ENCODE measurements at regions not wholly inside any gene's neighbourhood (a gene's known extent, or its start where the extent isn't known, plus 50 kb on each side); places are given as distances from the start of the nearest gene placed in this dataset.

DNA sequence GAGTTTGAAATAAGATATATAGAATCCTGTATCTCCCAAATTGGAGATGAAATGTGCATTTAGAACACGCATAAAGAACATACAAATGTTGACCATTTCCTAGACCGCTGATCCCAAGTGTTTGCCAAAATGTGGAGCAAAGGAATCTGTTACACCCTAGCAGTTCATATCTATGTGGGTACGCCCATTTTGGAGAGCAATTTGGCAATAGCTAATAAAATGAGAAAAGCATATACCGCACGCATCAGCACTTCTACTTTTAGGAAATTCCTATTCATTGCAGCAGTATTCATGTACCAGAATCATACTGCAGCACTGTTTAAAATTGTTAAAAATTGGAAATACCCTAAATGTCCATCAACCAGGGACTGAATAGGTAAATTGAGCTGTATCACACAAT is 937.8 kb downstream of the BCL11B start:
- Mint-ChIP-seq H3K9me3 (peaks cover 16% of the 10 kb centered on the region), H3K36me3 (ENCODE audit: low read depth) (no peaks in the 10 kb centered on the region), H3K4me1 (ENCODE audit: low read depth) (no peaks in the 10 kb centered on the region), H3K27ac (no peak overlapping the region), H3K27me3 (ENCODE audit: low read depth) (peaks cover 8% of the 10 kb centered on the region), H3K4me3 (ENCODE audit: low read depth) (no peak overlapping the region)
- DNase-seq (ENCODE audit: low spot score) = no peak
- intact Hi-C loops (cut with micrococcal nuclease) = no loop called here

DNA sequence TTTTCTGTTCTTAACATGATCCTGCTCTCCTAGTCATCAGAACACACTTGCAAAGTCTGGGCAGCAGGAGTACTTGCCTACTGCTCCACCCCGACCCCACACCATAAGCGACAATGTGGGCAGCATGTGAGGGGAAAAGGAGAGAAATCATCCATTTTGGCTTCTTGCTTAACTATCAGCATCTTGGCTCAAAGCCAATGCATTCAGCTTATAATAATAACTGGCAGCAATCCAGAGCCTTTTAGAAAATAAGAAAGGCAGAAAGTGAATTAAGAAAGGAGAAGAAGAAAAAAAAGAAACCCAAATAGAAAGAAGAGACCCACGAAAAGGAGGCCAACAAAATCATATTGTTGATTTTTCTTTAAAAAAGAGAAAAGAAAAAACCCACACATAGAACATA is 930.8 kb downstream of the BCL11B start:
- Mint-ChIP-seq H3K4me1 (ENCODE audit: low read depth) (no peaks in the 10 kb centered on the region), H3K27me3 (ENCODE audit: low read depth) (peaks cover 3% of the 10 kb centered on the region), H3K27ac (no peak overlapping the region), H3K4me3 (ENCODE audit: low read depth) (no peak overlapping the region), H3K36me3 (ENCODE audit: low read depth) (no peaks in the 10 kb centered on the region), H3K9me3 (peaks cover 9% of the 10 kb centered on the region)
- DNase-seq (ENCODE audit: low spot score) = no peak
- intact Hi-C loops (cut with micrococcal nuclease) = no loop called here

DNA sequence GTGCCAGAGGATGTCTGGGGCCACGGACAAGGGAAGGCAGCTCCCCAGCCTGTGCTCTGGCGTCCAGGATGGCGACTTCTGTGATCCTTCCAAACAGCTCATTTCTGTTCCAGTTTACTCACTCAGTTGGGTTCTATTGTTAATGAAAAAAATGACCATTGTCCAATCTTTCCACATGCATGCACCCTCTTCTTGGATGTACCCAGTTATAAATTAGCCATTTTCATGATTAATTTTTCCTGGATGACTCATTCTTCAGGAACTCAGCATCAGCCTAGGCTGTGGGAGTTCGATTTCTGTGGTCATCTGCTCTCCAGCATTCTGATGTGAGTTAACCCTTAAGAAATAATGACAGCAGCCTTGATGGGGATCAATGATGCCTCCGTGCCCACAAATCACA is 926.8 kb downstream of the BCL11B start:
- DNase-seq (ENCODE audit: low spot score) = no peak
- no peak overlapping the region for H3K4me3 Mint-ChIP-seq (ENCODE audit: low read depth)
- no peak overlapping the region for H3K27ac Mint-ChIP-seq
- no peaks in the 10 kb centered on the region for H3K9me3 Mint-ChIP-seq
- H3K36me3 Mint-ChIP-seq (ENCODE audit: low read depth) = no peaks in the 10 kb centered on the region
- intact Hi-C loops (cut with micrococcal nuclease) = no loop called here
- H3K27me3 Mint-ChIP-seq (ENCODE audit: low read depth) = peaks cover 6% of the 10 kb centered on the region
- no peaks in the 10 kb centered on the region for H3K4me1 Mint-ChIP-seq (ENCODE audit: low read depth)

GRCh38 chr14:98347686-98348085 is 924.3 kb downstream of the BCL11B start:
- intact Hi-C loops (cut with micrococcal nuclease) = no loop called here
- Mint-ChIP-seq H3K27me3 (ENCODE audit: low read depth) (peaks cover 6% of the 10 kb centered on the region), H3K27ac (no peak overlapping the region), H3K4me1 (ENCODE audit: low read depth) (peaks cover 3% of the 10 kb centered on the region), H3K4me3 (ENCODE audit: low read depth) (no peak overlapping the region), H3K36me3 (ENCODE audit: low read depth) (no peaks in the 10 kb centered on the region), H3K9me3 (no peaks in the 10 kb centered on the region)
- DNase-seq (ENCODE audit: low spot score) = no peak

DNA sequence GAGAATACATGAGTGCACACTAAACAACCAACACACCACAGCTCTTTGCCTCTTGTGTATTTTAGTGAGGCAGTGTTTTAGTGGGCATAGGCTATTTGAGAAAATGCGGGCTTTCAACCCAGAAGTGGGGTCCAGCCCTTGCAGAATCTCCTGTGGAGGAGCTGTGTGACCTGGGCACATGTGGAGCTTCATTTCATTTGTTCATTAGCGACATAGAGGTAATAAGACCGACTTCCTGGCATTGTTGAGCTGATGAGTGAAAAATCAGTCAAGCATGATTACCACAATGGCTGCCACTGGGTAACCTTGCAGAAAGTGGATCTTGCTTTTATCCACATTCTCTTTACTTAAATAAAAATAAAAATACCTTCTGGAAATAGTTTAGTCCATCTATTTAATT is 923.5 kb downstream of the BCL11B start:
- Mint-ChIP-seq H3K4me1 (ENCODE audit: low read depth) (peaks cover 3% of the 10 kb centered on the region), H3K9me3 (no peaks in the 10 kb centered on the region), H3K27ac (no peak overlapping the region), H3K36me3 (ENCODE audit: low read depth) (no peaks in the 10 kb centered on the region), H3K27me3 (ENCODE audit: low read depth) (peaks cover 6% of the 10 kb centered on the region), H3K4me3 (ENCODE audit: low read depth) (no peak overlapping the region)
- intact Hi-C loops (cut with micrococcal nuclease) = no loop called here
- no peak for DNase-seq (ENCODE audit: low spot score)

- Mint-ChIP-seq H3K36me3 (ENCODE audit: low read depth) (no peaks in the 10 kb centered on the region), H3K9me3 (no peaks in the 10 kb centered on the region), H3K27ac (no peak overlapping the region), H3K4me3 (ENCODE audit: low read depth) (no peak overlapping the region), H3K4me1 (ENCODE audit: low read depth) (peaks cover 3% of the 10 kb centered on the region), H3K27me3 (ENCODE audit: low read depth) (peaks cover 6% of the 10 kb centered on the region)
- intact Hi-C loops (cut with micrococcal nuclease) = no loop called here
- no peak for DNase-seq (ENCODE audit: low spot score)
Observed at GRCh38 chr14:98350213-98350612, 921.8 kb downstream of the BCL11B start.

- Mint-ChIP-seq H3K27me3 (ENCODE audit: low read depth) (peaks cover 5% of the 10 kb centered on the region), H3K9me3 (peaks cover 25% of the 10 kb centered on the region), H3K36me3 (ENCODE audit: low read depth) (no peaks in the 10 kb centered on the region), H3K4me1 (ENCODE audit: low read depth) (peaks cover 10% of the 10 kb centered on the region), H3K27ac (no peak overlapping the region), H3K4me3 (ENCODE audit: low read depth) (no peak overlapping the region)
- intact Hi-C loops (cut with micrococcal nuclease) = no loop called here
- no peak for DNase-seq (ENCODE audit: low spot score)
Observed at GRCh38 chr14:98364961-98365360, 907.0 kb downstream of the BCL11B start.

GRCh38 chr14:98366429-98366828 is 905.6 kb downstream of the BCL11B start:
- H3K27ac Mint-ChIP-seq = no peak overlapping the region
- intact Hi-C loops (cut with micrococcal nuclease) = no loop called here
- H3K4me3 Mint-ChIP-seq (ENCODE audit: low read depth) = no peak overlapping the region
- H3K9me3 Mint-ChIP-seq = peaks cover 17% of the 10 kb centered on the region
- DNase-seq (ENCODE audit: low spot score) = no peak
- H3K4me1 Mint-ChIP-seq (ENCODE audit: low read depth) = peaks cover 10% of the 10 kb centered on the region
- peaks cover 3% of the 10 kb centered on the region for H3K27me3 Mint-ChIP-seq (ENCODE audit: low read depth)
- H3K36me3 Mint-ChIP-seq (ENCODE audit: low read depth) = no peaks in the 10 kb centered on the region

DNA sequence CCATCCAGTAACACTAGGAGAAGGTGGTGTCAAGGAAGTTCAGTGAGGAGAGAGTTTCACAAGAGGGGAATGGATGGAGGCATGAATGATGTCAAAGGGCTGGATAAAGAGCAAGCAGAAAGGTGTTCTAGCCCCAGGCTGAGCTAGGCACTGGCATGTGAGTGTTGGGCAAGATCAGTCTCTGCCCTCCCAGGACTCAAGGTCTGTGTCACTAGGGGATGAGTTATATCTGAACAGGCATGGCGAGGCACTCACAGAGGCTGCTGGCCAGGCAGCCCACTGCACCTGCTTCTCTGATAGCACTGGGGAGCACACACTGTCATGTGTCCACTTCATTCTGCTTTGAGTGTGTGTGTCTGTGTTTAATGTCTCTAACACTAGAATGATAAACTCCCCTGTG is 903.8 kb downstream of the BCL11B start:
- Mint-ChIP-seq H3K27me3 (ENCODE audit: low read depth) (peaks cover 6% of the 10 kb centered on the region), H3K27ac (no peak overlapping the region), H3K36me3 (ENCODE audit: low read depth) (no peaks in the 10 kb centered on the region), H3K4me3 (ENCODE audit: low read depth) (no peak overlapping the region), H3K4me1 (ENCODE audit: low read depth) (peaks cover 10% of the 10 kb centered on the region), H3K9me3 (peaks cover 17% of the 10 kb centered on the region)
- intact Hi-C loops (cut with micrococcal nuclease) = no loop called here
- no peak for DNase-seq (ENCODE audit: low spot score)

- Mint-ChIP-seq H3K27me3 (ENCODE audit: low read depth) (peaks cover 6% of the 10 kb centered on the region), H3K4me3 (ENCODE audit: low read depth) (no peak overlapping the region), H3K36me3 (ENCODE audit: low read depth) (no peaks in the 10 kb centered on the region), H3K9me3 (peaks cover 17% of the 10 kb centered on the region), H3K4me1 (ENCODE audit: low read depth) (peaks cover 10% of the 10 kb centered on the region), H3K27ac (no peak overlapping the region)
- intact Hi-C loops (cut with micrococcal nuclease) = no loop called here
- DNase-seq (ENCODE audit: low spot score) = no peak
Observed at GRCh38 chr14:98368916-98369315, 903.1 kb downstream of the BCL11B start.

GRCh38 chr14:98369344-98369743 is 902.7 kb downstream of the BCL11B start:
- Mint-ChIP-seq H3K27me3 (ENCODE audit: low read depth) (peaks cover 6% of the 10 kb centered on the region), H3K9me3 (peaks cover 17% of the 10 kb centered on the region), H3K4me1 (ENCODE audit: low read depth) (peaks cover 10% of the 10 kb centered on the region), H3K4me3 (ENCODE audit: low read depth) (no peak overlapping the region), H3K36me3 (ENCODE audit: low read depth) (no peaks in the 10 kb centered on the region), H3K27ac (no peak overlapping the region)
- intact Hi-C loops (cut with micrococcal nuclease) = no loop called here
- DNase-seq (ENCODE audit: low spot score) = no peak

GRCh38 chr14:98370352-98370751 is 901.6 kb downstream of the BCL11B start:
- H3K36me3 Mint-ChIP-seq (ENCODE audit: low read depth) = no peaks in the 10 kb centered on the region
- DNase-seq (ENCODE audit: low spot score) = no peak
- peaks cover 5% of the 10 kb centered on the region for H3K27me3 Mint-ChIP-seq (ENCODE audit: low read depth)
- H3K9me3 Mint-ChIP-seq = peaks cover 17% of the 10 kb centered on the region
- intact Hi-C loops (cut with micrococcal nuclease) = no loop called here
- peaks cover 10% of the 10 kb centered on the region for H3K4me1 Mint-ChIP-seq (ENCODE audit: low read depth)
- H3K4me3 Mint-ChIP-seq (ENCODE audit: low read depth) = no peak overlapping the region
- no peak overlapping the region for H3K27ac Mint-ChIP-seq

- intact Hi-C loops (cut with micrococcal nuclease) = no loop called here
- H3K27ac Mint-ChIP-seq = no peak overlapping the region
- peaks cover 5% of the 10 kb centered on the region for H3K27me3 Mint-ChIP-seq (ENCODE audit: low read depth)
Observed at GRCh38 chr14:98371141-98371540, 900.9 kb downstream of the BCL11B start.

GRCh38 chr14:98374136-98374535 is 897.9 kb downstream of the BCL11B start:
- Mint-ChIP-seq H3K27ac (no peak overlapping the region), H3K4me3 (ENCODE audit: low read depth) (no peak overlapping the region), H3K4me1 (ENCODE audit: low read depth) (peaks cover 7% of the 10 kb centered on the region), H3K36me3 (ENCODE audit: low read depth) (no peaks in the 10 kb centered on the region), H3K9me3 (peaks cover 13% of the 10 kb centered on the region), H3K27me3 (ENCODE audit: low read depth) (peaks cover 5% of the 10 kb centered on the region)
- no peak for DNase-seq (ENCODE audit: low spot score)
- intact Hi-C loops (cut with micrococcal nuclease) = no loop called here

More at GRCh38 chr14:98371141-98371540, 900.9 kb downstream of the BCL11B start:
- Mint-ChIP-seq H3K4me1 (ENCODE audit: low read depth) (peaks cover 10% of the 10 kb centered on the region), H3K36me3 (ENCODE audit: low read depth) (no peaks in the 10 kb centered on the region), H3K9me3 (peaks cover 16% of the 10 kb centered on the region), H3K4me3 (ENCODE audit: low read depth) (no peak overlapping the region)
- DNase-seq (ENCODE audit: low spot score) = no peak
